Transverse colon (tissue), 4 donors: ENCODE measurements at regions not wholly inside any gene's neighbourhood (a gene's known extent, or its start where the extent isn't known, plus 50 kb on each side); places are given as distances from the start of the nearest gene placed in this dataset.
A peak's percentile ranks its signal among the peaks of the same experiment; 100 is the strongest.

Experiments used
- DNase-seq: peaks from one replicate; pipeline ENCODE4 v3.0.0-alpha.2; 2019
- H3K27ac ChIP-seq, 4 donors: fragments of 200-600 bp; sonication (generic); 2 replicates each; pipeline ENCODE4 v1.5.1; 2016 to 2018; ENCODE audit warnings: inconsistent platforms in 4 of 4
- H3K27me3 ChIP-seq: fragments of 200-600 bp; sonication (generic); 2 replicates; pipeline ENCODE4 v1.5.1; 2017; ENCODE audit warnings: inconsistent platforms
- H3K36me3 ChIP-seq, 4 donors: fragments of 200-600 bp; sonication (generic); 2 replicates each; pipeline ENCODE4 v1.5.1; 2017 to 2019; ENCODE audit warnings: inconsistent platforms in 4 of 4
- H3K4me1 ChIP-seq, 4 donors: fragments of 200-600 bp; sonication (generic); 2 replicates each; pipeline ENCODE4 v1.5.1; 2017 to 2020; ENCODE audit warnings: inconsistent platforms in 4 of 4
- H3K4me3 ChIP-seq, 4 donors: fragments of 200-600 bp; sonication (generic); 1 replicate in 1 of 4; 2 replicates in 3 of 4; pipeline versions ENCODE4 v1.5.1 to v1.6.1; 2017 to 2019; ENCODE audit warnings: inconsistent platforms in 4 of 4
- H3K9me3 ChIP-seq, 2 donors: fragments of 200-600 bp; sonication (generic); 2 replicates each; pipeline ENCODE4 v1.5.1; 2017 to 2019; ENCODE audit warnings: inconsistent platforms in 2 of 2
- CTCF ChIP-seq, 5 experiments: fragments of 200-600 bp in 3 of 5; fragments of 450-650 bp in 2 of 5; sonication (generic) in 3 of 5; IDR thresholded peaks; 1 replicate in 2 of 5; 2 replicates in 3 of 5; pipeline ENCODE4 v1.5.1; 2016 to 2017; ENCODE audit warnings: antibody characterized with exemption in 5 of 5, inconsistent platforms in 3 of 5, mild to moderate bottlenecking in 2 of 5, moderate library complexity in 1 of 5
- EP300 ChIP-seq: sonication (generic); formaldehyde crosslinking; IDR thresholded peaks from one replicate; pipeline ENCODE4 v1.6.1; 2017; ENCODE audit warnings: antibody characterized with exemption, low read depth
- POLR2A ChIP-seq: fragments of 450-650 bp; IDR thresholded peaks from one replicate; pipeline ENCODE4 v1.6.1; 2016; ENCODE audit warnings: antibody characterized with exemption, mild to moderate bottlenecking, moderate library complexity
- POLR2AphosphoS5 ChIP-seq, 3 donors: sonication (generic); formaldehyde crosslinking; IDR thresholded peaks; one replicate each; pipeline ENCODE4 v1.6.1; 2016; ENCODE audit warnings: antibody characterized with exemption in 3 of 3
- WGBS, 2 donors: methylation state at CpG; one replicate each; pipeline ENCODE4 v1.1.5; 2018; ENCODE audit warnings: low coverage in 1 of 2; 5-methylcytosine and 5-hydroxymethylcytosine counted together
- in situ Hi-C, 4 donors: fragments of 200-750 bp; cut with MboI; loops; one replicate each; pipeline versions ENCODE4 v1.15.0 to v1.15.1; 2017; ENCODE audit warnings: low sequenced_read_pairs in 3 of 4, low pct_ligation_motif_present in 1 of 4, low pct_unique_long_range_greater_than_20kb in 1 of 4
- intact Hi-C: fragments of 100-400 bp; cut with DNase I; formaldehyde crosslinking; loops from one replicate; pipeline ENCODE4 v1.15.1; 2023; ENCODE audit warnings: low total_unique reads

DNA sequence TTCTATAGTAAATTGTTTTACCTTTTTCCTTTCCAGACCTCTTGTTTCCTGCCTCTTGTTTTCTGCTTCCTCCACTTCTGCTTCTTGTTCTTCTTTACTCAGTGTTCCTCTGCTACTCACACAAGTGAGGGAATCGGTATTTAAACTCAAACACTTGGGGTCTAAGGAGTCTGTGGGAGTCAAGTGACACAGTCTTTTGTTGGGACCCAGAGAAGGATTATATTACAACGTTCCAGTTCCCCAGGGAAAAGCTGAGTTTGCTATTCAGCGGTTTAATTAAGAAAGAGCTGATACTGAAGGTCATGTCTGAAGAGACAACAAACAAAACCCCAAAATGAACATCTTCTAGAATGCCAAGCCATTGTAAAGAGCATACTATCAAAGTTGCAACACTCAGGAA, 107.8 kb upstream of the CITED2 start:
- no peak overlapping the region for H3K27ac ChIP-seq
- no peak for TF ChIP-seq POLR2AphosphoS5 (IDR thresholded peaks at IDR 0.05)
- no peak for TF ChIP-seq EP300
- no peak for TF ChIP-seq POLR2A
- TF ChIP-seq CTCF (IDR thresholded peaks at IDR 0.05): no peak
- DNase-seq: no peak
- 58 to 65% methylated on average over 3 of the region's 3 CpGs for WGBS, 2 donors
- H3K4me3 ChIP-seq: no peak overlapping the region
- intact Hi-C loops (no loop called here), in situ Hi-C loops (no loop called here)
- H3K36me3 ChIP-seq: no peaks in the 10 kb centered on the region
- H3K27me3 ChIP-seq: no peaks in the 10 kb centered on the region
- no peaks in the 10 kb centered on the region for H3K9me3 ChIP-seq
- H3K4me1 ChIP-seq: no peaks in the 10 kb centered on the region

DNA sequence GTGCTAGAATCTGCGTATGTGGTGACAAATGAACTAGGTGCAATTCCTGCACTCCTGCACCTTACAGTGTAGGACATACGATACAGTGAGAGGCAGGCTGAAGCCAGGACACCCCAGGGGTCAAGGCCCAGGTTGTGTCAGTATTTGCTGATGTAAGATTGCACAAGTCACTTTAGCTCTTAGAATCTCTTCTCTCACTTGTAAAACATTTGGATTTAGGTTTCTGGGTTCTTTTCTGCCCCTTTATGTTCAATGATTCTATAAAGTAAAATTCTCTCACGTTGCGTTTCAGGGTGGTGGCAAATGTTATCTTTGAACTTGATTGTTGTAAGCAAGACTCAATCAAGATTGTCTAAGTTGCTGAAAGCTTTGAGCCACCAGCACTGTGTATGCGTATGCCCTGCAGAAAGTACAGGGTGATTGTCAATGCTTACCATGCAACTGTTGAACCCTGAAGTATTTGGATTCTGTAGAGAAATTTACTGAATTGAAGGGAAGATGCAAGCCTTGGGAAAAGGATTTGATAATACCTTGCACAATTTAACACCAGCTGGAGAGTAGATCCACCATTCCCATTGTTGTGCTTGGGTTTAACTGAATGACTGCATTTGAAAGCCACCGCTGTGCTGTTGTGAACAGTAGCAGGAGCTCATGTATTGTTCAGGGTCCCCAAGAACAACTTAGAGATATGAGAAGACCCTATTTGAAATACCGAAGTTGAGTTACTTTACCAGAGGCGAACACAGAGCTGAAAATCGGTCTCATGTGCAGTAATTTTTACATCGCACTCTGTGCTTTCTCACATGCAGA, 106.1 kb upstream of the CITED2 start:
- Histone ChIP-seq H3K4me3 (no peak overlapping the region), H3K27me3 (no peaks in the 10 kb centered on the region), H3K36me3 (no peaks in the 10 kb centered on the region), H3K9me3 (no peaks in the 10 kb centered on the region), H3K4me1 (no peaks in the 10 kb centered on the region), H3K27ac (no peak overlapping the region)
- WGBS, 2 donors: 86 to 91% methylated on average over 8 to 10 of the region's 10 CpGs
- in situ Hi-C loops (no loop called here), intact Hi-C loops (no loop called here)
- no peak for DNase-seq
- TF ChIP-seq EP300: no peak
- TF ChIP-seq POLR2AphosphoS5 (IDR thresholded peaks at IDR 0.05): no peak
- no peak for TF ChIP-seq POLR2A
- no peak for TF ChIP-seq CTCF (IDR thresholded peaks at IDR 0.05)

DNA sequence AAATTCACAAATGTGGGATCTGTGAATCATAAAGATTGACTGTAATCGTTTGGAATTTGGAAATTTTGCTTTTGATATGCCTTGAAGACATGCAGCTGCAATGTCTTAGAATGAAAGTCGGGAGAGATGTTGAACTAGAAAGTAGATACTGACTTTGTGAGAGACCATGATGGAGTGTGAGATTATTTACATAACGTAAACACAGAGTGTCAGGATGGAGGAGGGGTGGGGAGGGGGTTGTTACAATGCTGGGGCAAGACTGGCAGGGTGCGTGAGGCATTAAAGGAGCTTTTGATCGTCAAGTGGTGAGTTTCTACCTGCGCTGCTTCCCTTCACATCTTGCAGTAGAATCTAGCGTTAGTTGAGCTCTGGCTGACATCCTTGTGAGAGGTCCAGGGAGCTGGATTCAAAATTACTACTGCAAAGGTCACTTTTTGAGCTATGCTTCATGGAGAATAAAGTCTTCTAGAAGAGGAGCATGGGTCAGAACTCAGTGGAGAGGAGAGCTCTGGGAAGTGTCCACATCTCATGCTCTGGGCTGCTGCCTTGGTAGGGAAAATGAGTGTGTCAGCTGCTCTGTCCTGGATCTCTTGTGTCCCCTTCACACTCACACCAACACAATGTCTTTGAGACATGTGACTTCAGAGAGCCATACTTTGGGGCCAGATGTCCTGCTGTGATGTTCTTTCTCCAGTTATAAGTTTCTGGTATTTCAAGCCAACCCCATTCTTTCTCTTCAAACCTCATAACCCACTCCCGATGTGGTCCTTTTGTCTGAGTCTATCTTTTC, 105.2 kb upstream of the CITED2 start:
- no peaks in the 10 kb centered on the region for H3K9me3 ChIP-seq
- no peak for DNase-seq
- no peaks in the 10 kb centered on the region for H3K36me3 ChIP-seq
- in situ Hi-C loops: no loop called here
- intact Hi-C loops: loop anchor here (10.0 kb wide), 1 partner anchor 105 kb away; the partner anchor contains the start of gene CITED2
- H3K4me1 ChIP-seq: peaks cover 0 to 6% (median 0%) of the 10 kb centered on the region in 4 donors
- H3K4me3 ChIP-seq: no peak overlapping the region
- 85 to 89% methylated on average over 4 to 8 of the region's 8 CpGs for WGBS, 2 donors
- H3K27me3 ChIP-seq: no peaks in the 10 kb centered on the region
- H3K27ac ChIP-seq: no peak overlapping the region
- no peak for TF ChIP-seq EP300
- TF ChIP-seq POLR2A: no peak
- no peak for TF ChIP-seq POLR2AphosphoS5 (IDR thresholded peaks at IDR 0.05)
- TF ChIP-seq CTCF (IDR thresholded peaks at IDR 0.05): no peak

DNA sequence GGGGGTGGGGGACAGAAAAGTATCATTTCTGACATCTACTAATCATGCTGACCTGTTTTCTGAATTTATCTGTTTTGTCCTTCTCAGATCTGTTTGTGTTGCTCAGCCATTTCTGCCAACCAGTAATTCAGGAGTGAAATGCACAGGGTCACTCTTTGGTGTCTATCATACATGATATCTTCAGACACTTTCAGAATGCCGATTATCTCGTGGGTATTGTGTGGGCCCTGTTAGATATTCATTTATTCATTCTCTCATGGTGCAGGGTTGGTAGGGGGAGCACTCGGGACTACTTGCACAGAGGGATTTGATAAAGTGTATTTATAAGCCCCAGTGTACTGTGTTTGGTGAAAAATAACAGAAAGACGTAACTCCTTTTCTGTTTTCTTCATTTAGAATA, 101.2 kb upstream of the CITED2 start:
- Histone ChIP-seq H3K27me3 (no peaks in the 10 kb centered on the region), H3K4me1 (peaks cover 0 to 26% (median 2%) of the 10 kb centered on the region in 4 donors), H3K4me3 (no peak overlapping the region), H3K9me3 (no peaks in the 10 kb centered on the region), H3K27ac (peak overlapping the region in 2 of 4 donors; percentile 60 to 70), H3K36me3 (no peaks in the 10 kb centered on the region)
- TF ChIP-seq POLR2AphosphoS5 (IDR thresholded peaks at IDR 0.05) (no peak), POLR2A (no peak), CTCF (IDR thresholded peaks at IDR 0.05) (no peak), EP300 (no peak)
- 84 to 97% methylated on average over 4 of the region's 4 CpGs for WGBS, 2 donors
- in situ Hi-C loops: no loop called here
- no peak for DNase-seq
- intact Hi-C loops: loop anchor here (10.0 kb wide), 1 partner anchor 101 kb away; the partner anchor contains the start of gene CITED2
